MCF 10A (cell line): ENCODE measurements at regions not wholly inside any gene's neighbourhood (a gene's known extent, or its start where the extent isn't known, plus 50 kb on each side); places are given as distances from the start of the nearest gene placed in this dataset.

Experiments used
- BruUV-seq: library from RNA; stranded (reverse); fragments of 400-500 nt; replicated peaks from 2 replicates; lab custom pipeline; 2021; lab: Mats Ljungman, UMichigan
- CTCF ChIA-PET: fragments of 300-600 bp; sonication (Branson Sonifier 250); formaldehyde crosslinking; extraction: SDS; loops from one replicate; lab custom pipeline; 2021; ENCODE audit warnings: antibody characterized with exemption, inconsistent platforms; lab: Yijun Ruan, JAX
- POLR2A ChIA-PET: fragments of 300-600, 350-650 bp; sonication (Branson Sonifier 250); formaldehyde crosslinking; extraction: SDS; loops from one replicate; lab custom pipeline; 2020; ENCODE audit warnings: antibody characterized with exemption, inconsistent platforms; lab: Yijun Ruan, JAX
- DNase-seq: peaks from one replicate; pipeline ENCODE4 v3.0.0-alpha.2; 2018; ENCODE audit not compliant: unreplicated experiment
- H3K27ac Mint-ChIP-seq: one replicate; pipeline ENCODE4 v1.8.0; 2022; ENCODE audit warnings: mild to moderate bottlenecking, low read depth, mixed read lengths; ENCODE audit not compliant: unreplicated experiment
- H3K27me3 Mint-ChIP-seq: one replicate; pipeline ENCODE4 v1.8.0; 2022; ENCODE audit warnings: mixed read lengths; ENCODE audit not compliant: insufficient read depth, unreplicated experiment
- H3K36me3 Mint-ChIP-seq: one replicate; pipeline ENCODE4 v1.8.0; 2022; ENCODE audit warnings: mild to moderate bottlenecking, moderate library complexity, mixed read lengths; ENCODE audit not compliant: insufficient read depth, unreplicated experiment
- H3K4me1 Mint-ChIP-seq: one replicate; pipeline ENCODE4 v1.8.0; 2022; ENCODE audit warnings: mixed read lengths; ENCODE audit not compliant: insufficient read depth, unreplicated experiment
- H3K4me3 Mint-ChIP-seq: one replicate; pipeline ENCODE4 v1.8.0; 2022; ENCODE audit warnings: mild to moderate bottlenecking, moderate library complexity, mixed read lengths; ENCODE audit not compliant: unreplicated experiment
- H3K9me3 Mint-ChIP-seq: one replicate; pipeline ENCODE4 v1.8.0; 2022; ENCODE audit warnings: mixed read lengths; ENCODE audit not compliant: unreplicated experiment
- intact Hi-C: fragments of 100-400 bp; cut with micrococcal nuclease; formaldehyde crosslinking; loops from 2 replicates; pipeline ENCODE4 v1.14.1; 2022
- TF ChIP-seq, protein P1 (sequence below): fragments of 200-600 bp; IDR thresholded peaks from one replicate; pipeline ENCODE4 v1.8.0; 2022; ENCODE audit warnings: antibody characterized with exemption, mild to moderate bottlenecking; ENCODE audit not compliant: unreplicated experiment

GRCh38 chr7:131624536-131624935, 68.1 kb upstream of the PODXL start:
- intact Hi-C loops = no loop called here
- BruUV-seq = no TSS peak
- Mint-ChIP-seq H3K4me3 (no peak overlapping the region), H3K9me3 (no peaks in the 10 kb centered on the region), H3K4me1 (peaks cover 2% of the 10 kb centered on the region), H3K36me3 (no peaks in the 10 kb centered on the region), H3K27ac (no peak overlapping the region), H3K27me3 (no peaks in the 10 kb centered on the region)
- ChIA-PET CTCF (interaction anchor here (1.6 to 2.0 kb wide), 2 partner anchors 30 kb away, joined by 5 to 6 read pairs; no protein-coding TSS in a partner anchor), POLR2A (interaction anchor here (0.6 kb wide), 1 partner anchor 25 kb away, joined by 3 read pairs; no protein-coding TSS in a partner anchor)
- DNase-seq = no peak
- TF ChIP-seq, protein P1, sequence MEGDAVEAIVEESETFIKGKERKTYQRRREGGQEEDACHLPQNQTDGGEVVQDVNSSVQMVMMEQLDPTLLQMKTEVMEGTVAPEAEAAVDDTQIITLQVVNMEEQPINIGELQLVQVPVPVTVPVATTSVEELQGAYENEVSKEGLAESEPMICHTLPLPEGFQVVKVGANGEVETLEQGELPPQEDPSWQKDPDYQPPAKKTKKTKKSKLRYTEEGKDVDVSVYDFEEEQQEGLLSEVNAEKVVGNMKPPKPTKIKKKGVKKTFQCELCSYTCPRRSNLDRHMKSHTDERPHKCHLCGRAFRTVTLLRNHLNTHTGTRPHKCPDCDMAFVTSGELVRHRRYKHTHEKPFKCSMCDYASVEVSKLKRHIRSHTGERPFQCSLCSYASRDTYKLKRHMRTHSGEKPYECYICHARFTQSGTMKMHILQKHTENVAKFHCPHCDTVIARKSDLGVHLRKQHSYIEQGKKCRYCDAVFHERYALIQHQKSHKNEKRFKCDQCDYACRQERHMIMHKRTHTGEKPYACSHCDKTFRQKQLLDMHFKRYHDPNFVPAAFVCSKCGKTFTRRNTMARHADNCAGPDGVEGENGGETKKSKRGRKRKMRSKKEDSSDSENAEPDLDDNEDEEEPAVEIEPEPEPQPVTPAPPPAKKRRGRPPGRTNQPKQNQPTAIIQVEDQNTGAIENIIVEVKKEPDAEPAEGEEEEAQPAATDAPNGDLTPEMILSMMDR = no peak

DNA sequence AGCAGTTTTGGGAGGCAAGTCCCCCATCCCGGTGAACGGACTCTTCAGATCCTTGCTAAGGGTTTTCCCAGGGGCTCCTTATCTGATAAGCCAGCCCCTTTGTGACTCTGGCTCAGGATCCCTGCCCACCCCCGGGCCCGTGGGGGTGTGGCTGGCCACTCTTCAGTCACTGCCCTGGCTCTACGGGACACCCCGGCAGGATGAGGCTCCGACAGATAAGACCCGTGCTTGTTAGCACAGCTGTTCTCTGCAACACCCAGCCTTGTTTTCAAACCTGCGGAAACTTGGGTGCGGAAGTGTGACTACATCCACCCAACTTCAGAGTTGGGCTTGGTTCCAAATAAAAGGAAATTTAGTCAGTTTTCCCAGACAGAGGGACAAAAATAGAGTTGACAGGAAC, 66.7 kb upstream of the PODXL start:
- intact Hi-C loops = no loop called here
- Mint-ChIP-seq H3K4me3 (no peak overlapping the region), H3K4me1 (no peaks in the 10 kb centered on the region), H3K27me3 (no peaks in the 10 kb centered on the region), H3K9me3 (no peaks in the 10 kb centered on the region), H3K27ac (no peak overlapping the region), H3K36me3 (no peaks in the 10 kb centered on the region)
- TF ChIP-seq, protein P1 = no peak
- no peak for DNase-seq
- ChIA-PET POLR2A (no interaction called here), CTCF (interaction anchor here (1.6 kb wide), 1 partner anchor 32 kb away, joined by 5 read pairs; no protein-coding TSS in a partner anchor)
- BruUV-seq = no TSS peak

DNA sequence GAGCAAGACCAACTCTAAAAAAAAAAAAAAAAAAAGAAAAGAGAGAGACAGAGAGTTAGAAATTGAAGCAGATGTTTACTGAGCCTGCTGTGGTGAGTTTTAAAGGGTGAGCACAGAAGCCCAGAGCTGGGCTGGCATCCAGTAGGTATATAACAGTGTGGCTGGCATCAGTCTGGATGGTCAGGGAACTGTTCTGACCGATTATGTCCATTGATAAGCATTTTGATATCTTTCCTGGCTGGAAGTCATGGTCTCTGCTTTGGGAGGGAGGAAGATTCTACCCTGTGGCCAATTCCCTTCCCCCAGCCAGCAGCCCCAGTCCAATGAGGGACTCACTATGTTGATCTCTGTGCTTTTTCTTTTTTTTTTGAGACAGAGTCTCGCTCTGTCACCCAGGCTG, 65.2 kb upstream of the PODXL start:
- BruUV-seq = no TSS peak
- ChIA-PET CTCF (no interaction called here), POLR2A (no interaction called here)
- Mint-ChIP-seq H3K9me3 (no peaks in the 10 kb centered on the region), H3K27ac (no peak overlapping the region), H3K4me1 (no peaks in the 10 kb centered on the region), H3K4me3 (no peak overlapping the region), H3K27me3 (no peaks in the 10 kb centered on the region), H3K36me3 (peaks cover 7% of the 10 kb centered on the region)
- intact Hi-C loops = no loop called here
- DNase-seq = no peak
- TF ChIP-seq, protein P1 = no peak

- Mint-ChIP-seq H3K4me1 (no peaks in the 10 kb centered on the region), H3K4me3 (no peak overlapping the region), H3K27me3 (no peaks in the 10 kb centered on the region), H3K9me3 (no peaks in the 10 kb centered on the region), H3K36me3 (peaks cover 7% of the 10 kb centered on the region), H3K27ac (no peak overlapping the region)
- DNase-seq = no peak
- CTCF ChIA-PET = no interaction called here
- POLR2A ChIA-PET = no interaction called here
- no TSS peak for BruUV-seq
- intact Hi-C loops = no loop called here
- TF ChIP-seq, protein P1 = no peak
Observed at GRCh38 chr7:131620673-131621609, 64.5 kb upstream of the PODXL start.
